ENCODE measurements at regions not wholly inside any gene's neighbourhood (a gene's known extent, or its start where the extent isn't known, plus 50 kb on each side); places are given as distances from the start of the nearest gene placed in this dataset.
A peak's percentile ranks its signal among the peaks of the same experiment; 100 is the strongest.
"Not testable (repeated sequence)": the region's sequence is repeated elsewhere in the genome, so short reads cannot be mapped to it uniquely, and the experiment has no call there.

GRCh38 chr13:50463719-50464118, 379.8 kb downstream of the DLEU7 start:
- no peak overlapping the region for H3K4me3 ChIP-seq (ENCODE audit: low read length)
- H3K9me3 ChIP-seq (ENCODE audit: control insufficient read depth, low read length), result no peaks in the 10 kb centered on the region
- no peaks in the 10 kb centered on the region for H3K27me3 ChIP-seq (replicated peaks; ENCODE audit: control insufficient read depth, insufficient read depth, low read length)
- H3K4me1 ChIP-seq (ENCODE audit: control insufficient read depth, insufficient read depth, low read length), result peaks cover 15% of the 10 kb centered on the region
- no peak overlapping the region for H3K9ac ChIP-seq (ENCODE audit: low read length)
- no peaks in the 10 kb centered on the region for H3K36me3 ChIP-seq (ENCODE audit: control insufficient read depth, insufficient read depth, low read length, severe bottlenecking)
- DNase-seq (ENCODE audit: low read depth), result no peak

- Histone ChIP-seq H3K36me3 (ENCODE audit: control insufficient read depth, insufficient read depth, low read length, severe bottlenecking) (no peaks in the 10 kb centered on the region), H3K9me3 (ENCODE audit: control insufficient read depth, low read length) (no peaks in the 10 kb centered on the region), H3K4me3 (ENCODE audit: low read length) (no peak overlapping the region), H3K4me1 (ENCODE audit: control insufficient read depth, insufficient read depth, low read length) (peaks cover 15% of the 10 kb centered on the region), H3K9ac (ENCODE audit: low read length) (no peak overlapping the region), H3K27me3 (replicated peaks; ENCODE audit: control insufficient read depth, insufficient read depth, low read length) (no peaks in the 10 kb centered on the region)
- DNase-seq (ENCODE audit: low read depth), result no peak
Observed at GRCh38 chr13:50464349-50465251, 378.9 kb downstream of the DLEU7 start.

- Histone ChIP-seq H3K4me1 (ENCODE audit: control insufficient read depth, insufficient read depth, low read length) (peaks cover 15% of the 10 kb centered on the region), H3K4me3 (ENCODE audit: low read length) (no peak overlapping the region), H3K36me3 (ENCODE audit: control insufficient read depth, insufficient read depth, low read length, severe bottlenecking) (no peaks in the 10 kb centered on the region), H3K27me3 (replicated peaks; ENCODE audit: control insufficient read depth, insufficient read depth, low read length) (no peaks in the 10 kb centered on the region), H3K9me3 (ENCODE audit: control insufficient read depth, low read length) (no peaks in the 10 kb centered on the region), H3K9ac (ENCODE audit: low read length) (no peak overlapping the region)
- no peak for DNase-seq (ENCODE audit: low read depth)
Observed at GRCh38 chr13:50466456-50466855, 377.0 kb downstream of the DLEU7 start.

GRCh38 chr13:50467156-50468110, 376.1 kb downstream of the DLEU7 start:
- Histone ChIP-seq H3K9ac (ENCODE audit: low read length) (no peak overlapping the region), H3K9me3 (ENCODE audit: control insufficient read depth, low read length) (no peaks in the 10 kb centered on the region), H3K4me1 (ENCODE audit: control insufficient read depth, insufficient read depth, low read length) (peaks cover 15% of the 10 kb centered on the region), H3K4me3 (ENCODE audit: low read length) (peak overlapping the region; percentile 24), H3K27me3 (replicated peaks; ENCODE audit: control insufficient read depth, insufficient read depth, low read length) (no peaks in the 10 kb centered on the region), H3K36me3 (ENCODE audit: control insufficient read depth, insufficient read depth, low read length, severe bottlenecking) (no peaks in the 10 kb centered on the region)
- no peak for DNase-seq (ENCODE audit: low read depth)

GRCh38 chr13:50468849-50469669, 374.4 kb downstream of the DLEU7 start:
- Histone ChIP-seq H3K9ac (ENCODE audit: low read length) (no peak overlapping the region), H3K9me3 (ENCODE audit: control insufficient read depth, low read length) (no peaks in the 10 kb centered on the region), H3K27me3 (replicated peaks; ENCODE audit: control insufficient read depth, insufficient read depth, low read length) (no peaks in the 10 kb centered on the region), H3K4me1 (ENCODE audit: control insufficient read depth, insufficient read depth, low read length) (peaks cover 15% of the 10 kb centered on the region), H3K4me3 (ENCODE audit: low read length) (no peak overlapping the region), H3K36me3 (ENCODE audit: control insufficient read depth, insufficient read depth, low read length, severe bottlenecking) (no peaks in the 10 kb centered on the region)
- no peak for DNase-seq (ENCODE audit: low read depth)

- H3K9ac ChIP-seq (ENCODE audit: low read length); H3K9me3 ChIP-seq (ENCODE audit: control insufficient read depth, low read length); H3K36me3 ChIP-seq (ENCODE audit: control insufficient read depth, insufficient read depth, low read length, severe bottlenecking); DNase-seq (ENCODE audit: low read depth); H3K27me3 ChIP-seq (replicated peaks; ENCODE audit: control insufficient read depth, insufficient read depth, low read length); H3K4me3 ChIP-seq (ENCODE audit: low read length); H3K4me1 ChIP-seq (ENCODE audit: control insufficient read depth, insufficient read depth, low read length): not testable (repeated sequence)
Observed at GRCh38 chr13:50473050-50473449, 370.4 kb downstream of the DLEU7 start.

- Histone ChIP-seq H3K4me3 (ENCODE audit: low read length) (no peak overlapping the region), H3K9ac (ENCODE audit: low read length) (no peak overlapping the region), H3K27me3 (replicated peaks; ENCODE audit: control insufficient read depth, insufficient read depth, low read length) (no peaks in the 10 kb centered on the region), H3K36me3 (ENCODE audit: control insufficient read depth, insufficient read depth, low read length, severe bottlenecking) (no peaks in the 10 kb centered on the region), H3K4me1 (ENCODE audit: control insufficient read depth, insufficient read depth, low read length) (no peaks in the 10 kb centered on the region), H3K9me3 (ENCODE audit: control insufficient read depth, low read length) (no peaks in the 10 kb centered on the region)
- DNase-seq (ENCODE audit: low read depth), result no peak
Observed at GRCh38 chr13:50474088-50474662, 369.3 kb downstream of the DLEU7 start.

- no peak for DNase-seq (ENCODE audit: low read depth)
Observed at GRCh38 chr13:50476577-50477285, 366.8 kb downstream of the DLEU7 start.

GRCh38 chr13:50481936-50482335, 361.6 kb downstream of the DLEU7 start:
- no peaks in the 10 kb centered on the region for H3K27me3 ChIP-seq (replicated peaks; ENCODE audit: control insufficient read depth, insufficient read depth, low read length)
- no peaks in the 10 kb centered on the region for H3K9me3 ChIP-seq (ENCODE audit: control insufficient read depth, low read length)
- peaks cover 16% of the 10 kb centered on the region for H3K4me1 ChIP-seq (ENCODE audit: control insufficient read depth, insufficient read depth, low read length)
- DNase-seq (ENCODE audit: low read depth), result no peak
- no peak overlapping the region for H3K4me3 ChIP-seq (ENCODE audit: low read length)
- H3K9ac ChIP-seq (ENCODE audit: low read length), result no peak overlapping the region
- no peaks in the 10 kb centered on the region for H3K36me3 ChIP-seq (ENCODE audit: control insufficient read depth, insufficient read depth, low read length, severe bottlenecking)

More at GRCh38 chr13:50476577-50477285, 366.8 kb downstream of the DLEU7 start:
- H3K27me3 ChIP-seq (replicated peaks; ENCODE audit: control insufficient read depth, insufficient read depth, low read length), result no peaks in the 10 kb centered on the region
- H3K9ac ChIP-seq (ENCODE audit: low read length), result no peak overlapping the region
- no peaks in the 10 kb centered on the region for H3K4me1 ChIP-seq (ENCODE audit: control insufficient read depth, insufficient read depth, low read length)
- H3K36me3 ChIP-seq (ENCODE audit: control insufficient read depth, insufficient read depth, low read length, severe bottlenecking), result no peaks in the 10 kb centered on the region
- H3K9me3 ChIP-seq (ENCODE audit: control insufficient read depth, low read length), result no peaks in the 10 kb centered on the region
- no peak overlapping the region for H3K4me3 ChIP-seq (ENCODE audit: low read length)

- no peak for DNase-seq (ENCODE audit: low read depth)
- H3K9ac ChIP-seq (ENCODE audit: low read length), result no peak overlapping the region
- H3K4me3 ChIP-seq (ENCODE audit: low read length), result no peak overlapping the region
- H3K36me3 ChIP-seq (ENCODE audit: control insufficient read depth, insufficient read depth, low read length, severe bottlenecking), result no peaks in the 10 kb centered on the region
- no peaks in the 10 kb centered on the region for H3K9me3 ChIP-seq (ENCODE audit: control insufficient read depth, low read length)
- H3K27me3 ChIP-seq (replicated peaks; ENCODE audit: control insufficient read depth, insufficient read depth, low read length), result no peaks in the 10 kb centered on the region
- H3K4me1 ChIP-seq (ENCODE audit: control insufficient read depth, insufficient read depth, low read length), result peaks cover 16% of the 10 kb centered on the region
Observed at GRCh38 chr13:50483416-50483815, 360.1 kb downstream of the DLEU7 start.
